ENCODE measurements at regions not wholly inside any gene's neighbourhood (a gene's known extent, or its start where the extent isn't known, plus 50 kb on each side); places are given as distances from the start of the nearest gene placed in this dataset.

GRCh38 chr7:52791176-52791700 lies 244.2 kb upstream of the POM121L12 start:
- TF ChIP-seq, protein P1, sequence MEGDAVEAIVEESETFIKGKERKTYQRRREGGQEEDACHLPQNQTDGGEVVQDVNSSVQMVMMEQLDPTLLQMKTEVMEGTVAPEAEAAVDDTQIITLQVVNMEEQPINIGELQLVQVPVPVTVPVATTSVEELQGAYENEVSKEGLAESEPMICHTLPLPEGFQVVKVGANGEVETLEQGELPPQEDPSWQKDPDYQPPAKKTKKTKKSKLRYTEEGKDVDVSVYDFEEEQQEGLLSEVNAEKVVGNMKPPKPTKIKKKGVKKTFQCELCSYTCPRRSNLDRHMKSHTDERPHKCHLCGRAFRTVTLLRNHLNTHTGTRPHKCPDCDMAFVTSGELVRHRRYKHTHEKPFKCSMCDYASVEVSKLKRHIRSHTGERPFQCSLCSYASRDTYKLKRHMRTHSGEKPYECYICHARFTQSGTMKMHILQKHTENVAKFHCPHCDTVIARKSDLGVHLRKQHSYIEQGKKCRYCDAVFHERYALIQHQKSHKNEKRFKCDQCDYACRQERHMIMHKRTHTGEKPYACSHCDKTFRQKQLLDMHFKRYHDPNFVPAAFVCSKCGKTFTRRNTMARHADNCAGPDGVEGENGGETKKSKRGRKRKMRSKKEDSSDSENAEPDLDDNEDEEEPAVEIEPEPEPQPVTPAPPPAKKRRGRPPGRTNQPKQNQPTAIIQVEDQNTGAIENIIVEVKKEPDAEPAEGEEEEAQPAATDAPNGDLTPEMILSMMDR (IDR thresholded peaks at IDR 0.05; ENCODE audit: borderline replicate concordance) = no peak
- Histone ChIP-seq H3K27ac (replicated peaks) (no peak overlapping the region), H3K9me3 (replicated peaks) (peaks cover 7% of the 10 kb centered on the region), H3K27me3 (ENCODE audit: low read depth) (no peaks in the 10 kb centered on the region), H3K4me1 (no peaks in the 10 kb centered on the region), H3K36me3 (no peaks in the 10 kb centered on the region), H3K4me3 (no peak overlapping the region)
- DNase-seq = no peak
- intact Hi-C loops (cut with micrococcal nuclease) = no loop called here

- DNase-seq = no peak
- intact Hi-C loops (cut with micrococcal nuclease) = no loop called here
- no peaks in the 10 kb centered on the region for H3K36me3 ChIP-seq
- H3K4me1 ChIP-seq = no peaks in the 10 kb centered on the region
- no peak overlapping the region for H3K4me3 ChIP-seq
- H3K9me3 ChIP-seq (replicated peaks) = peaks cover 8% of the 10 kb centered on the region
- H3K27me3 ChIP-seq (ENCODE audit: low read depth) = no peaks in the 10 kb centered on the region
- H3K27ac ChIP-seq (replicated peaks) = no peak overlapping the region
- TF ChIP-seq, protein P1 (IDR thresholded peaks at IDR 0.05; ENCODE audit: borderline replicate concordance) = no peak
Measured at GRCh38 chr7:52786174-52786573, 249.3 kb upstream of the POM121L12 start.

DNA sequence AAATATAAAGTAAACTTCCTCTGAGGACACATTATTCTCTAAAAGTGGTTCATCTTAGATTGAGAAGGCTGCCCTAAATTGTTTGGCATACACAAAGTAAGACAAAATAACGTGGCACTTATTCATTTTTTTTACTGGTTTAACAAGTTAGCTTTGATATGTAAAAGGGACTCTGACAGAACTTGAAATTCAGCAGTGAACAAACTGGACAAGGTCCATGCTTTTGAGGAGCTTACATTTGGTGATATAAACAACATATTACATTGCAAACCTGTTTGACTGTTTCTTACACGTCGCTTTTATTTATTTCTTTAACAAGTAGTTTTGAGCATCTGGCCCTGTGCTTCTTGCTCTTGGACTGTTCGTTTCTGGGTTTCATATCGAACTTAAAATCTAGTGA lies 253.1 kb upstream of the POM121L12 start:
- TF ChIP-seq, protein P1 (IDR thresholded peaks at IDR 0.05; ENCODE audit: borderline replicate concordance) = no peak
- intact Hi-C loops (cut with micrococcal nuclease) = no loop called here
- no peaks in the 10 kb centered on the region for H3K36me3 ChIP-seq

DNA sequence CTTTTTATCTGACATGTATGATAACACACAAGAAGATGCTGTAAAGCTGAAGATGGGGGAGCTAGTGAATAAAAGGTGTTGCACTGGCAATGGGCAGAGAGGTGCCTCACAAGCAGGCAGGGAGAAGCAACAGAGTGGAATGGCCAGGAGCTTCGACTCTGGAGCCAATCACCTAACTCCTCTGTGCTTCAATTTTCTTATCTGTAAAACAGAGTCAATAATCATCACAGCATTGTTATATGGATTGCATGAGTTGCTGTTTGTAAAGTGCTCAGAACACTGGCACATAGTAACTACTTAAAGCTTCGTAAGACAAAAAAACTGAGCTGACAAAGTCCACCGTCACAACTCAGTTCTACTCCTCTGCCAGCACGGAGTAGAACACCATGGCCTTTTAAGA lies 254.2 kb upstream of the POM121L12 start:
- Histone ChIP-seq H3K4me1 (no peaks in the 10 kb centered on the region), H3K9me3 (replicated peaks) (peaks cover 31% of the 10 kb centered on the region), H3K27ac (replicated peaks) (no peak overlapping the region), H3K36me3 (no peaks in the 10 kb centered on the region), H3K27me3 (ENCODE audit: low read depth) (no peaks in the 10 kb centered on the region), H3K4me3 (no peak overlapping the region)
- no peak for DNase-seq
- intact Hi-C loops (cut with micrococcal nuclease) = no loop called here
- TF ChIP-seq, protein P1 (IDR thresholded peaks at IDR 0.05; ENCODE audit: borderline replicate concordance) = no peak

More for the DNA sequence above, 253.1 kb upstream of the POM121L12 start:
- H3K4me3 ChIP-seq = no peak overlapping the region
- H3K4me1 ChIP-seq = no peaks in the 10 kb centered on the region
- H3K27ac ChIP-seq (replicated peaks) = no peak overlapping the region
- peaks cover 31% of the 10 kb centered on the region for H3K9me3 ChIP-seq (replicated peaks)
- no peak for DNase-seq
- H3K27me3 ChIP-seq (ENCODE audit: low read depth) = no peaks in the 10 kb centered on the region

DNA sequence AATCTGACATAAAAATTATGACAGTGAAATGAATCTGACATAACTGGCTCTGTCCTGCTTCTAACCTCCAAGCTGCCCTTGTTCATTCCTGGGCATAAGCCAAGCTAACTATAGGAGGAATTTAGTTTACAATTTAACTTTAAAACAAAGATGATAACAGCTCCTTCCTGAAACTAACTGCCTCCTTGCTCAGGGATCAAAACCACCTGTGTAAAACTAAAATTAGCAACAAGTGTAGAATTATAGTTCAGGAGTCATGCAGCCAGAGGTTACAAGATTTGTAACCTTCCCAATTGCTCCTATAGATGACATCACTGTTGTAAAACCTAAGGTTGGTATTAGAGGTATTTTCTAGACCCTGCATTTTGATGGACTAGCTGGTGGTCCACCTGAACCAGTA lies 256.4 kb upstream of the POM121L12 start:
- no peaks in the 10 kb centered on the region for H3K27me3 ChIP-seq (ENCODE audit: low read depth)
- no peaks in the 10 kb centered on the region for H3K4me1 ChIP-seq
- H3K4me3 ChIP-seq = no peak overlapping the region
- TF ChIP-seq, protein P1 (IDR thresholded peaks at IDR 0.05; ENCODE audit: borderline replicate concordance) = no peak
- peaks cover 31% of the 10 kb centered on the region for H3K9me3 ChIP-seq (replicated peaks)
- no peaks in the 10 kb centered on the region for H3K36me3 ChIP-seq
- no peak overlapping the region for H3K27ac ChIP-seq (replicated peaks)
- no peak for DNase-seq
- intact Hi-C loops (cut with micrococcal nuclease) = no loop called here
